Neural cell (in vitro differentiated cells): ENCODE measurements at regions not wholly inside any gene's neighbourhood (a gene's known extent, or its start where the extent isn't known, plus 50 kb on each side); places are given as distances from the start of the nearest gene placed in this dataset.

Source experiments
- EP300 ChIP-seq: fragments of 450-650 bp; conservative IDR thresholded peaks from 2 replicates; pipeline ENCODE4 v1.6.1; 2014; ENCODE audit warnings: antibody characterized with exemption, mild to moderate bottlenecking, moderate library complexity; ENCODE audit not compliant: poor library complexity, severe bottlenecking
- EZH2 ChIP-seq: fragments of 200-600, 300-800 bp; shearing (Covaris generic), sonication (generic); IDR thresholded peaks from 2 replicates; pipeline ENCODE4 v1.6.1; 2014; ENCODE audit warnings: antibody characterized with exemption, low read length, borderline replicate concordance, mild to moderate bottlenecking; ENCODE audit not compliant: insufficient read depth, poor library complexity, severe bottlenecking
- MXI1 ChIP-seq: fragments of 450-650 bp; conservative IDR thresholded peaks from 2 replicates; pipeline ENCODE4 v1.6.1; 2014; ENCODE audit warnings: antibody characterized with exemption, mild to moderate bottlenecking; ENCODE audit not compliant: poor library complexity, severe bottlenecking
- POLR2AphosphoS5 ChIP-seq: IDR thresholded peaks from 2 replicates; pipeline ENCODE4 v1.6.1; 2012
- RAD21 ChIP-seq: fragments of 450-650 bp; conservative IDR thresholded peaks from 2 replicates; pipeline ENCODE4 v1.6.1; 2014; ENCODE audit warnings: antibody characterized with exemption, mild to moderate bottlenecking, moderate library complexity
- REST ChIP-seq: IDR thresholded peaks from 2 replicates; pipeline ENCODE4 v1.6.1; 2012; ENCODE audit warnings: borderline replicate concordance
- SMC3 ChIP-seq: fragments of 450-650 bp; conservative IDR thresholded peaks from 2 replicates; pipeline ENCODE4 v1.6.1; 2014; ENCODE audit warnings: antibody characterized with exemption, mild to moderate bottlenecking, moderate library complexity; ENCODE audit not compliant: poor library complexity
- TAF1 ChIP-seq: IDR thresholded peaks from 2 replicates; pipeline ENCODE4 v1.6.1; 2012; ENCODE audit warnings: low read depth
- TF ChIP-seq, protein P1 (sequence below): fragments of 450-650 bp; IDR thresholded peaks from 2 replicates; pipeline ENCODE4 v1.5.1; 2014; ENCODE audit warnings: antibody characterized with exemption, mild to moderate bottlenecking, moderate library complexity; ENCODE audit not compliant: poor library complexity, severe bottlenecking

- TF ChIP-seq EZH2 (no peak), POLR2AphosphoS5 (no peak), MXI1 (no peak), RAD21 (no peak), REST (no peak), EP300 (no peak), SMC3 (no peak), TAF1 (no peak)
- TF ChIP-seq, protein P1, sequence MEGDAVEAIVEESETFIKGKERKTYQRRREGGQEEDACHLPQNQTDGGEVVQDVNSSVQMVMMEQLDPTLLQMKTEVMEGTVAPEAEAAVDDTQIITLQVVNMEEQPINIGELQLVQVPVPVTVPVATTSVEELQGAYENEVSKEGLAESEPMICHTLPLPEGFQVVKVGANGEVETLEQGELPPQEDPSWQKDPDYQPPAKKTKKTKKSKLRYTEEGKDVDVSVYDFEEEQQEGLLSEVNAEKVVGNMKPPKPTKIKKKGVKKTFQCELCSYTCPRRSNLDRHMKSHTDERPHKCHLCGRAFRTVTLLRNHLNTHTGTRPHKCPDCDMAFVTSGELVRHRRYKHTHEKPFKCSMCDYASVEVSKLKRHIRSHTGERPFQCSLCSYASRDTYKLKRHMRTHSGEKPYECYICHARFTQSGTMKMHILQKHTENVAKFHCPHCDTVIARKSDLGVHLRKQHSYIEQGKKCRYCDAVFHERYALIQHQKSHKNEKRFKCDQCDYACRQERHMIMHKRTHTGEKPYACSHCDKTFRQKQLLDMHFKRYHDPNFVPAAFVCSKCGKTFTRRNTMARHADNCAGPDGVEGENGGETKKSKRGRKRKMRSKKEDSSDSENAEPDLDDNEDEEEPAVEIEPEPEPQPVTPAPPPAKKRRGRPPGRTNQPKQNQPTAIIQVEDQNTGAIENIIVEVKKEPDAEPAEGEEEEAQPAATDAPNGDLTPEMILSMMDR, result no peak
These were observed 106.1 kb downstream of the EOMES start for GRCh38 chr3:27616031-27616430.
